HepG2 (cell line): ENCODE measurements at regions not wholly inside any gene's neighbourhood (a gene's known extent, or its start where the extent isn't known, plus 50 kb on each side); places are given as distances from the start of the nearest gene placed in this dataset.

ENCODE experiments used
- ATAC-seq: fragments of 200-7000 bp; cut with Tn5 transposase; 3 replicates; pipeline ENCODE4 v1.9.1; 2020; ENCODE audit warnings: mild to moderate bottlenecking, moderate library complexity
- BruUV-seq: library from RNA; stranded (reverse); fragments of 400-500 nt; replicated peaks from 2 replicates; lab custom pipeline; 2021; lab: Mats Ljungman, UMichigan
- CTCF ChIA-PET: fragments of 300-600 bp; formaldehyde crosslinking; extraction: SDS; loops from one replicate; lab custom pipeline; 2021; ENCODE audit warnings: low total read pairs, inconsistent platforms, low intra/inter-chr PET ratio; lab: Yijun Ruan, JAX
- POLR2A ChIA-PET: fragments of 350-600 bp; sonication (Branson Sonifier 250); formaldehyde crosslinking; loops from one replicate; lab custom pipeline; 2020; ENCODE audit warnings: antibody characterized with exemption, inconsistent platforms; lab: Yijun Ruan, JAX
- DNase-seq: peaks from one replicate; pipeline ENCODE4 v3.0.0-alpha.2; 2015; ENCODE audit warnings: low spot score
- FAIRE-seq: peaks from 3 replicates; lab custom pipeline; 2011; peaks lifted over from hg19 to GRCh38; lab: Jason Lieb, UNC
- H2AFZ ChIP-seq: one replicate; pipeline ENCODE4 v1.6.1; 2011; ENCODE audit warnings: low read length, inconsistent platforms
- H3K27ac ChIP-seq: fragments of 300-600 bp; 3 replicates; pipeline ENCODE4 v1.8.0; 2011; ENCODE audit warnings: mixed run types, mild to moderate bottlenecking, mixed read lengths, low read length, inconsistent platforms; ENCODE audit not compliant: insufficient read depth; ENCODE audit errors: extremely low read length
- H3K27me3 ChIP-seq, 2 experiments: fragments of 200-600 bp in 1 of 2; 2 replicates in 1 of 2; 3 replicates in 1 of 2; pipeline versions ENCODE4 v1.6.0 to v1.8.0; 2011; ENCODE audit warnings: low read length in 2 of 2, mild to moderate bottlenecking in 2 of 2, moderate library complexity in 2 of 2, inconsistent platforms in 1 of 2; ENCODE audit not compliant: insufficient read depth in 2 of 2, control insufficient read depth in 1 of 2
- H3K36me3 ChIP-seq, 2 experiments: fragments of 200-600 bp in 1 of 2; replicated peaks in 1 of 2; 2 replicates in 1 of 2; 3 replicates in 1 of 2; pipeline versions ENCODE4 v1.5.1 to v1.8.0; 2011; ENCODE audit warnings: low read length in 2 of 2, inconsistent platforms in 1 of 2; ENCODE audit not compliant: insufficient read depth in 2 of 2, control insufficient read depth in 1 of 2
- H3K4me1 ChIP-seq: 2 replicates; pipeline ENCODE4 v1.5.1; 2012; ENCODE audit warnings: low read length, inconsistent platforms; ENCODE audit not compliant: insufficient read depth
- H3K4me2 ChIP-seq: 2 replicates; pipeline ENCODE4 v1.6.0; 2011; ENCODE audit warnings: low read depth, low read length, inconsistent platforms
- H3K4me3 ChIP-seq, 3 experiments: fragments of 200-600 bp in 1 of 3; sonication (generic), shearing (Covaris generic) in 1 of 3; replicated peaks in 1 of 3; 2 replicates each; pipeline ENCODE4 v1.5.1; 2011 to 2016; ENCODE audit warnings: low read length in 3 of 3, inconsistent platforms in 2 of 3, low read depth in 2 of 3, mild to moderate bottlenecking in 2 of 3, control low read depth in 1 of 3, mixed read lengths in 1 of 3; ENCODE audit not compliant: insufficient read depth in 1 of 3
- H3K79me2 ChIP-seq: one replicate; pipeline ENCODE4 v1.6.1; 2011; ENCODE audit warnings: low read length, inconsistent platforms; ENCODE audit not compliant: insufficient read depth
- H3K9ac ChIP-seq: 2 replicates; pipeline ENCODE4 v1.6.0; 2011; ENCODE audit warnings: mild to moderate bottlenecking, low read depth, low read length, inconsistent platforms; ENCODE audit not compliant: insufficient read depth
- H3K9me3 ChIP-seq: 2 replicates; pipeline ENCODE4 v1.5.1; 2012; ENCODE audit warnings: mild to moderate bottlenecking, low read length
- H4K20me1 ChIP-seq: 2 replicates; pipeline ENCODE4 v1.6.0; 2011; ENCODE audit warnings: inconsistent platforms, mild to moderate bottlenecking, low read length, moderate library complexity; ENCODE audit not compliant: insufficient read depth
- SOX13 ChIP-seq, 3 experiments: fragments of 450-650 bp in 1 of 3; sonication (generic) in 1 of 3; formaldehyde crosslinking in 1 of 3; IDR thresholded peaks in 2 of 3; conservative IDR thresholded peaks in 1 of 3; 2 replicates each; pipeline versions ENCODE4 v1.5.0 to v1.6.1; 2016 to 2020; ENCODE audit warnings: antibody characterized with exemption in 1 of 3, mild to moderate bottlenecking in 1 of 3, missing compliant biosample characterization in 1 of 3, missing genetic modification reagents in 1 of 3, moderate library complexity in 1 of 3
- STAG1 ChIP-seq: sonication (generic); formaldehyde crosslinking; IDR thresholded peaks from 2 replicates; pipeline ENCODE4 v1.4.0; 2020; ENCODE audit warnings: missing genetic modification reagents
- WGBS: methylation state at CpG from one replicate; pipeline ENCODE4 v1.1.6; 2017; ENCODE audit warnings: low lambda C conversion rate; 5-methylcytosine and 5-hydroxymethylcytosine counted together
- in situ Hi-C: cut with HindIII; loops from 2 replicates; pipeline ENCODE4 v1.10.0; 2017; ENCODE audit warnings: low pct_unique_long_range_greater_than_20kb; ENCODE audit not compliant: extremely low pct_ligation_motif_present
- intact Hi-C: fragments of 100-400 bp; cut with micrococcal nuclease; formaldehyde crosslinking; loops from one replicate; pipeline ENCODE4 v1.10.0; 2022; ENCODE audit not compliant: unreplicated experiment
- TF ChIP-seq, protein P1 (sequence below): sonication (generic); formaldehyde crosslinking; IDR thresholded peaks from 2 replicates; pipeline ENCODE4 v1.4.0; 2020; ENCODE audit warnings: missing genetic modification reagents

GRCh38 chr13:40340368-40341095 lies 325.9 kb downstream of the FOXO1 start:
- CTCF ChIA-PET, result no interaction called here
- TF ChIP-seq, protein P1, sequence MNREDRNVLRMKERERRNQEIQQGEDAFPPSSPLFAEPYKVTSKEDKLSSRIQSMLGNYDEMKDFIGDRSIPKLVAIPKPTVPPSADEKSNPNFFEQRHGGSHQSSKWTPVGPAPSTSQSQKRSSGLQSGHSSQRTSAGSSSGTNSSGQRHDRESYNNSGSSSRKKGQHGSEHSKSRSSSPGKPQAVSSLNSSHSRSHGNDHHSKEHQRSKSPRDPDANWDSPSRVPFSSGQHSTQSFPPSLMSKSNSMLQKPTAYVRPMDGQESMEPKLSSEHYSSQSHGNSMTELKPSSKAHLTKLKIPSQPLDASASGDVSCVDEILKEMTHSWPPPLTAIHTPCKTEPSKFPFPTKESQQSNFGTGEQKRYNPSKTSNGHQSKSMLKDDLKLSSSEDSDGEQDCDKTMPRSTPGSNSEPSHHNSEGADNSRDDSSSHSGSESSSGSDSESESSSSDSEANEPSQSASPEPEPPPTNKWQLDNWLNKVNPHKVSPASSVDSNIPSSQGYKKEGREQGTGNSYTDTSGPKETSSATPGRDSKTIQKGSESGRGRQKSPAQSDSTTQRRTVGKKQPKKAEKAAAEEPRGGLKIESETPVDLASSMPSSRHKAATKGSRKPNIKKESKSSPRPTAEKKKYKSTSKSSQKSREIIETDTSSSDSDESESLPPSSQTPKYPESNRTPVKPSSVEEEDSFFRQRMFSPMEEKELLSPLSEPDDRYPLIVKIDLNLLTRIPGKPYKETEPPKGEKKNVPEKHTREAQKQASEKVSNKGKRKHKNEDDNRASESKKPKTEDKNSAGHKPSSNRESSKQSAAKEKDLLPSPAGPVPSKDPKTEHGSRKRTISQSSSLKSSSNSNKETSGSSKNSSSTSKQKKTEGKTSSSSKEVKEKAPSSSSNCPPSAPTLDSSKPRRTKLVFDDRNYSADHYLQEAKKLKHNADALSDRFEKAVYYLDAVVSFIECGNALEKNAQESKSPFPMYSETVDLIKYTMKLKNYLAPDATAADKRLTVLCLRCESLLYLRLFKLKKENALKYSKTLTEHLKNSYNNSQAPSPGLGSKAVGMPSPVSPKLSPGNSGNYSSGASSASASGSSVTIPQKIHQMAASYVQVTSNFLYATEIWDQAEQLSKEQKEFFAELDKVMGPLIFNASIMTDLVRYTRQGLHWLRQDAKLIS (CRISPR knock-in tag), result no peak
- TF ChIP-seq STAG1 (CRISPR knock-in tag), result peak; percentile 53
- no peak for TF ChIP-seq SOX13 (IDR thresholded peaks at IDR 0.05)
- no peak for TF ChIP-seq SOX13 (CRISPR knock-in tag; conservative IDR thresholded peaks at IDR 0.05 in 1 of 2, IDR thresholded peaks at IDR 0.05 in 1 of 2)
- Histone ChIP-seq H3K9me3 (no peaks in the 10 kb centered on the region), H3K79me2 (no peaks in the 10 kb centered on the region), H3K36me3 (no peaks in the 10 kb centered on the region), H3K4me1 (peaks cover 73% of the 10 kb centered on the region), H2AFZ (no peak overlapping the region), H3K27me3 (no peaks in the 10 kb centered on the region), H3K4me2 (no peak overlapping the region), H4K20me1 (no peaks in the 10 kb centered on the region), H3K4me3 (no peak overlapping the region), H3K9ac (no peak overlapping the region), H3K27ac (no peak overlapping the region)
- WGBS, result 87% methylated on average over 6 of the region's 6 CpGs
- DNase-seq (no peak), ATAC-seq (no peak), FAIRE-seq (no peak)
- POLR2A ChIA-PET, result no interaction called here
- intact Hi-C loops, result no loop called here
- BruUV-seq, result no TSS peak
- in situ Hi-C loops, result no loop called here
